ENCODE measurements at regions not wholly inside any gene's neighbourhood (a gene's known extent, or its start where the extent isn't known, plus 50 kb on each side); places are given as distances from the start of the nearest gene placed in this dataset.

GRCh38 chrX:113651306-113651705, 810.7 kb upstream of the AMOT start:
- ChIA-PET CTCF (no interaction called here), POLR2A (no interaction called here)
- H3K27me3 Mint-ChIP-seq = no peaks in the 10 kb centered on the region

DNA sequence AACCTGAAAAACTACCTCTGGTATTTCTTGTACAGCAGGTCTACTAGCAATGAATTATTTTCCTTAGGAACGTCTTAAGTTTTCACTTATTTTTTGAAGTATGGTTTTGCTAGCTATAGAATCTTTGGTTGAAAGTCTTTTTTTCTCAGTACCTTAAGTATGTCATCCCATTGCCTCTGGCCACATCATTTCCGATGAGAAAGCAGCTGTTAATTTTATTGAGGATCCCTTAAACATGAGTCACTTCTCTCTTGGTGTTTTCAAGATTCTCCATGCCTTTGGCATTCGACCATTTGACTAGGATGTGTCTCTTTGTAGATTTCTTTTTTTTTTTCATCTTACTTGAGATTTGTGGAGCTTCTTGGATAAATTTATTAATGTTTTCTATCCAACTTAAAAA, 803.8 kb upstream of the AMOT start:
- DNase-seq (no peak), ATAC-seq (no peak)
- Mint-ChIP-seq H3K27me3 (no peaks in the 10 kb centered on the region), H3K4me1 (no peaks in the 10 kb centered on the region), H3K27ac (no peak overlapping the region), H3K36me3 (ENCODE audit: low read depth) (no peaks in the 10 kb centered on the region), H3K9me3 (ENCODE audit: low read depth) (peaks cover 2% of the 10 kb centered on the region), H3K4me3 (no peak overlapping the region)
- POLR2A ChIA-PET = no interaction called here
- intact Hi-C loops (cut with DNase I, micrococcal nuclease) = no loop called here
- CTCF ChIA-PET = no interaction called here

More at GRCh38 chrX:113651306-113651705, 810.7 kb upstream of the AMOT start:
- no peaks in the 10 kb centered on the region for H3K4me1 Mint-ChIP-seq
- no peak for ATAC-seq
- H3K27ac Mint-ChIP-seq = no peak overlapping the region
- DNase-seq = no peak
- no peak overlapping the region for H3K4me3 Mint-ChIP-seq
- no peaks in the 10 kb centered on the region for H3K9me3 Mint-ChIP-seq (ENCODE audit: low read depth)
- H3K36me3 Mint-ChIP-seq (ENCODE audit: low read depth) = no peaks in the 10 kb centered on the region
- intact Hi-C loops (cut with DNase I, micrococcal nuclease) = no loop called here

DNA sequence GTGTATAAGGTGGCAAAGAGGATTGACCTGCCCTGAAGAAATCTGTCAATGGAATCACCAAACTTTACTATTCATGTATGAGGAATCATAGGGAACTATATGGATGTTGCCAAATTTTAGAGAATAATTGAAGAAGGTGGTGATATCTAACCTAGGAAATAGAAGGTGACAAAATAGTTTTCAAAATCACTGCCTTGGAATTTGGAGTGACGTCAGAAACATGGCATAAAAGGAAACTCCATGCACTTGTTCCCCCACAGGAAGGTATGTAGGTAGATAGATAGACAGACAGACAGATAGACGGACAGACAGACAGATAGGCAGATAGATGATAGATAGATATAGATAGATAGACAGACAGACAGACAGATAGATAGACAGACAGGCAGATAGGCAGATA, 793.9 kb upstream of the AMOT start:
- CTCF ChIA-PET = no interaction called here
- no peak overlapping the region for H3K27ac Mint-ChIP-seq
- H3K27me3 Mint-ChIP-seq = no peaks in the 10 kb centered on the region
- intact Hi-C loops (cut with DNase I, micrococcal nuclease) = no loop called here
- peaks cover 5% of the 10 kb centered on the region for H3K9me3 Mint-ChIP-seq (ENCODE audit: low read depth)
- no peak for ATAC-seq
- no peaks in the 10 kb centered on the region for H3K36me3 Mint-ChIP-seq (ENCODE audit: low read depth)
- no peak overlapping the region for H3K4me3 Mint-ChIP-seq
- DNase-seq = no peak
- no peaks in the 10 kb centered on the region for H3K4me1 Mint-ChIP-seq
- POLR2A ChIA-PET = no interaction called here

DNA sequence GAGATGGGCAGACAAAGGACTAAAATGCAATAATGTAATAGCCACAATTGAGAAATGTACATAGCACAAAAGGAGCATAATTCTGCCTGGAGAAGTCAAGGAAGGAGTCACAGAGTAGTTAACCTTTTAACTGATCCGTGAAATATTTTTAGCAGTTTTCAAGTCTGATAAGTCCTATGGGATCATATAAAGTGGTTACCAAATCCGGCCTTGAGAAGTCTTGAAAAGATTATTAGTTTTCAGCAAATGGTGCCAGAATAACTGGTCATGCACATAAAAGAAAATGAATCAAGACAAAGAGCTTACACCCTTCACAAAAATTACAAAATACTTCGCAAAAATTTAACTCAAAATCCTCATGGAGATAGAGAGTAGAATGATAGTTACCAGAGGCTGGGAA, 788.7 kb upstream of the AMOT start:
- Mint-ChIP-seq H3K27me3 (no peaks in the 10 kb centered on the region), H3K36me3 (ENCODE audit: low read depth) (no peaks in the 10 kb centered on the region), H3K4me3 (no peak overlapping the region), H3K27ac (no peak overlapping the region), H3K9me3 (ENCODE audit: low read depth) (peaks cover 2% of the 10 kb centered on the region), H3K4me1 (no peaks in the 10 kb centered on the region)
- no peak for DNase-seq
- CTCF ChIA-PET = no interaction called here
- POLR2A ChIA-PET = no interaction called here
- no peak for ATAC-seq
- intact Hi-C loops (cut with DNase I, micrococcal nuclease) = no loop called here

DNA sequence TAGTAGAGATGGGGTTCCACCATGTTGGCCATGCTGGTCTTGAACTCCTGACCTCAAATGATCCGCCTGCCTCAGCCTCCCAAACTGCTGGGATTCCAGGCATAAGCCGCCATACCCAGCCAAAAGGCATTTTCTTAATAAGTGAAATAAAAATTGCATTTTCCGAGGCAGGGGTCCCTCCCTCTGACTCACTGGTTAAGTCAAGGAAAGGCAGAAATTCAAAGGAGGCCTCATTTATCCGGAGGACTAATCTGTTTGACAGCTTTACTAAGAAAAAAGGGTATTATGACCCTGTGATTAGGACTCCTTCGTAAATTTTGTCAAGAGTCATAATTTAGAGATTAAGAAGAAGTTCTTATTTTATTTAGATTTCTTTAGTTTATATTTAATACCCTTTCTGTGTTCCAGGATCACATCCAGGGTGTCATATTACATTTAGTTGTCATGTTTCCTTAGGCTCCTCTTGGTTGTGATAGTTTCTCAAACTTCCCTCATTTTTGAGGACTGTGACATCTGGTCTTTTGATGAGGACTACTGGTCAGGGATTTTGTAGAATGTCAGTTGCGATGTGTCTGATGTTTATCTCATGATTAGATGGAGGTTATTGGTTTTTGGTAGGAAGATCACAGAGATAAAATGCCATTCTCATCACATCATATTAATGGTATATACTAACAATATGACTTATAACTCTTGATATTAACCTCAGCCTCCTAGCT, 753.7 kb upstream of the AMOT start:
- Mint-ChIP-seq H3K4me3 (no peak overlapping the region), H3K27me3 (no peaks in the 10 kb centered on the region), H3K27ac (no peak overlapping the region), H3K4me1 (no peaks in the 10 kb centered on the region), H3K36me3 (ENCODE audit: low read depth) (no peaks in the 10 kb centered on the region), H3K9me3 (ENCODE audit: low read depth) (peaks cover 2% of the 10 kb centered on the region)
- DNase-seq = no peak
- ATAC-seq = no peak
- intact Hi-C loops (cut with DNase I, micrococcal nuclease) = no loop called here
- CTCF ChIA-PET = no interaction called here
- POLR2A ChIA-PET = no interaction called here

GRCh38 chrX:113586281-113586898, 745.8 kb upstream of the AMOT start:
- CTCF ChIA-PET = no interaction called here
- Mint-ChIP-seq H3K4me1 (no peaks in the 10 kb centered on the region), H3K27ac (no peak overlapping the region), H3K9me3 (ENCODE audit: low read depth) (peaks cover 2% of the 10 kb centered on the region), H3K36me3 (ENCODE audit: low read depth) (no peaks in the 10 kb centered on the region), H3K4me3 (no peak overlapping the region), H3K27me3 (no peaks in the 10 kb centered on the region)
- intact Hi-C loops (cut with DNase I, micrococcal nuclease) = no loop called here
- DNase-seq (no peak), ATAC-seq (no peak)
- POLR2A ChIA-PET = no interaction called here

DNA sequence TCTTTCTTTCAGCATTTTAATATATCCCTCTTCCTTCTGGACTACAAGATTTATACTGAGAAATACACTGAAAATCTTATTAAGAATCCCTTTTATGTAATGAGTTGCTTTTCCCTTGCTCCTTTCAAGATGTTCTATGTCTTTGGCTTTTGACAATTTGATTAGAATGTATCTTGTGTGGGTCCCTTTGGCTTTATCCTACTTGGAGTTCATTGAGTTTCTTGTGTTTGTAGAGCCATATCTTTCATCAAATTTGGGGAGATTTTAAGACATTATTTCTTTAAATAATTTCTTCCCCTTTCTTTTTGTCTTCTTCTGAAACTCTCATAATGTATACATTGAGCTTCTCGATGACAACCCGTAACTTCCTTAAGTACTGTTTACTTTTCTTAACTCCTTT, 739.9 kb upstream of the AMOT start:
- no peak overlapping the region for H3K27ac Mint-ChIP-seq
- peaks cover 3% of the 10 kb centered on the region for H3K9me3 Mint-ChIP-seq (ENCODE audit: low read depth)
- intact Hi-C loops (cut with DNase I, micrococcal nuclease) = no loop called here
- no peak for DNase-seq
- POLR2A ChIA-PET = no interaction called here
- ATAC-seq = no peak
- H3K4me1 Mint-ChIP-seq = no peaks in the 10 kb centered on the region
- H3K4me3 Mint-ChIP-seq = no peak overlapping the region
- CTCF ChIA-PET = no interaction called here
- no peaks in the 10 kb centered on the region for H3K36me3 Mint-ChIP-seq (ENCODE audit: low read depth)
- no peaks in the 10 kb centered on the region for H3K27me3 Mint-ChIP-seq

DNA sequence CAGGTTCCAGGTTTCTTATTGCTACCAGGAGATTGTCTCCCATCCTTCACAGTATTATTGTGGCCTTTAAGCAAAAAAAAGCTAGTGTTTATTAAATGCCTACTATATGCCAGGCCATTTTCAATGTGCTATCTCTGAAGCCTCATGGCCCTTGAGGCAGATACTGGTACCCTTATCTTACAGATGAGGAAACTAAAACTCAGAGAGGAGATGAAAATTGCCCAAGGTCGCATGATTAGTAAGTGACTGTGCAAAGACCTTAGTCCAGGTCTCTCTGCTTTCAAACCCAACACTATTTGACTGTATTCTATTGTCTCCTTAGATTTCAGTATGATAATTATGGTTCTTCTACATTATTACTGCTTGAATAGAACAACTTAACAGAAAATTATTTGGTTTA, 717.9 kb upstream of the AMOT start:
- DNase-seq (no peak), ATAC-seq (no peak)
- Mint-ChIP-seq H3K27ac (no peak overlapping the region), H3K27me3 (no peaks in the 10 kb centered on the region), H3K36me3 (ENCODE audit: low read depth) (no peaks in the 10 kb centered on the region), H3K4me1 (no peaks in the 10 kb centered on the region), H3K9me3 (ENCODE audit: low read depth) (peaks cover 2% of the 10 kb centered on the region), H3K4me3 (no peak overlapping the region)
- intact Hi-C loops (cut with DNase I, micrococcal nuclease) = no loop called here
- CTCF ChIA-PET = no interaction called here
- POLR2A ChIA-PET = no interaction called here

DNA sequence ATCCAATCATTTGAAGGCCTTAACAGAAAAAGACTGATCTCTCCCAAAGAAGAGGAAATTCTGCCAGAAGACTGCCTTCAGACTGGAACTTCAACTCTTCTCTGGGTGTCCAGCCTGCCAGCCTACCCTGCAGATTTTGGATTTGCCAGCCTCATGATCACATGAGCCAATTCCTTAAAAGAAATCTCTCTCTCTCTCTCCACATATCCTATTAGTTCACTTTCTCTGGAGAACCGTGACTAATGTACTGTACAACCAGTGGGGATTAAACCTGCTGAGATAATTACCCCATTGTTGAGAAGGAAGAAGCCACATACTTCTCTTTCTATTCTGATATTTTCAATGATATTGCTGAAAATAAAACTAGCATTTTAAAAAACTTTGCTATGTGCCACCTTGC, 711.3 kb upstream of the AMOT start:
- peaks cover 2% of the 10 kb centered on the region for H3K9me3 Mint-ChIP-seq (ENCODE audit: low read depth)
- no peak for DNase-seq
- CTCF ChIA-PET = no interaction called here
- no peak overlapping the region for H3K27ac Mint-ChIP-seq
- intact Hi-C loops (cut with DNase I, micrococcal nuclease) = no loop called here
- no peak for ATAC-seq
- no peaks in the 10 kb centered on the region for H3K27me3 Mint-ChIP-seq
- no peak overlapping the region for H3K4me3 Mint-ChIP-seq
- H3K4me1 Mint-ChIP-seq = no peaks in the 10 kb centered on the region
- POLR2A ChIA-PET = no interaction called here
- no peaks in the 10 kb centered on the region for H3K36me3 Mint-ChIP-seq (ENCODE audit: low read depth)

- Mint-ChIP-seq H3K9me3 (ENCODE audit: low read depth) (no peaks in the 10 kb centered on the region), H3K27ac (no peak overlapping the region), H3K36me3 (ENCODE audit: low read depth) (no peaks in the 10 kb centered on the region), H3K27me3 (no peaks in the 10 kb centered on the region), H3K4me1 (no peaks in the 10 kb centered on the region), H3K4me3 (no peak overlapping the region)
- DNase-seq (no peak), ATAC-seq (no peak)
- POLR2A ChIA-PET = no interaction called here
- intact Hi-C loops (cut with DNase I, micrococcal nuclease) = no loop called here
- CTCF ChIA-PET = no interaction called here
Measured at GRCh38 chrX:113548308-113549015, 707.8 kb upstream of the AMOT start.

DNA sequence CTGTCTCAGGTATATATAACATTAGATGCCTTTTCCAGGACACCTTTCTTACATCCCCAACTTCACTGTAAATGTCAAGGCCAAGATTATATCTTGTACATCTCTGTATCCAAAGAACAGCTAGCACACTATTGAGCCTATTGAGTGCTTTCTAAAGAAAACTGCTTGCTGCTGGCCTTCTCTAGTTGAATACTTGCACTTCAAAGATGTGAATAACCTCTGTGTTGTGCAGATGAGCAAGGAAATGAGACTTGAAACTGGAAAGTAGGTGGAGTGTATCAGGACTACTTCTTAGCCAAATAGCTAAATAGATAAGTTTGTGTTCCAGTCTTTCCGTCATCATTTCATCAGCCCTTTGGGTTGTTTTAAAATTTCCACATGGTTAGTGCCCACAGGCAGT, 704.4 kb upstream of the AMOT start:
- no peaks in the 10 kb centered on the region for H3K4me1 Mint-ChIP-seq
- ChIA-PET CTCF (no interaction called here), POLR2A (no interaction called here)
- no peak for DNase-seq
- no peaks in the 10 kb centered on the region for H3K9me3 Mint-ChIP-seq (ENCODE audit: low read depth)
- intact Hi-C loops (cut with DNase I, micrococcal nuclease) = no loop called here
- H3K27ac Mint-ChIP-seq = no peak overlapping the region
- no peak for ATAC-seq
- no peak overlapping the region for H3K4me3 Mint-ChIP-seq
- H3K27me3 Mint-ChIP-seq = no peaks in the 10 kb centered on the region
- H3K36me3 Mint-ChIP-seq (ENCODE audit: low read depth) = no peaks in the 10 kb centered on the region

GRCh38 chrX:113539599-113540356, 699.1 kb upstream of the AMOT start:
- no peaks in the 10 kb centered on the region for H3K36me3 Mint-ChIP-seq (ENCODE audit: low read depth)
- ATAC-seq = no peak
- H3K4me1 Mint-ChIP-seq = no peaks in the 10 kb centered on the region
- H3K27me3 Mint-ChIP-seq = no peaks in the 10 kb centered on the region
- H3K9me3 Mint-ChIP-seq (ENCODE audit: low read depth) = no peaks in the 10 kb centered on the region
- H3K4me3 Mint-ChIP-seq = no peak overlapping the region
- POLR2A ChIA-PET = no interaction called here
- intact Hi-C loops (cut with DNase I, micrococcal nuclease) = no loop called here
- CTCF ChIA-PET = no interaction called here
- H3K27ac Mint-ChIP-seq = no peak overlapping the region
- no peak for DNase-seq

All from activated CD4-positive, alpha-beta T cell treated with anti-CD3 and anti-CD28 coated beads for 36 hours (primary cell).